Endothelial cell of umbilical vein (primary cell): ENCODE measurements at regions not wholly inside any gene's neighbourhood (a gene's known extent, or its start where the extent isn't known, plus 50 kb on each side); places are given as distances from the start of the nearest gene placed in this dataset.

Experiments used
- BruUV-seq: library from RNA; stranded (reverse); fragments of 400-500 nt; replicated peaks from 2 replicates; lab custom pipeline; 2021; lab: Mats Ljungman, UMichigan
- CTCF ChIA-PET: fragments of 300-600, 350-600 bp; sonication (Branson Sonifier 250); formaldehyde crosslinking; loops from one replicate; lab custom pipeline; 2021; ENCODE audit warnings: antibody characterized with exemption, inconsistent platforms; lab: Charles Lee
- POLR2A ChIA-PET: fragments of 300-600, 350-600 bp; sonication (Branson Sonifier 250); formaldehyde crosslinking; loops from one replicate; lab custom pipeline; 2021; ENCODE audit warnings: antibody characterized with exemption, inconsistent platforms; lab: Charles Lee
- DNase-seq: peaks from one replicate; pipeline ENCODE4 v3.0.0-alpha.2; 2011; ENCODE audit warnings: low read depth, low spot score
- FAIRE-seq: peaks from 2 replicates; lab custom pipeline; 2011; peaks lifted over from hg19 to GRCh38; lab: Jason Lieb, UNC
- H2AFZ ChIP-seq: 2 replicates; pipeline ENCODE4 v1.6.0; 2012; ENCODE audit warnings: low read depth, low read length, control low read depth, inconsistent platforms
- H3K27ac ChIP-seq: 2 replicates; pipeline ENCODE4 v1.5.1; 2011; ENCODE audit warnings: low read depth, mild to moderate bottlenecking, control low read depth, low read length, moderate library complexity; ENCODE audit not compliant: insufficient read depth
- H3K27me3 ChIP-seq, 2 experiments: 2 replicates each; pipeline versions ENCODE4 v1.6.0 to v1.6.1; 2011; ENCODE audit warnings: low read length in 2 of 2, mixed read lengths in 1 of 2; ENCODE audit not compliant: control insufficient read depth in 2 of 2, insufficient read depth in 2 of 2
- H3K36me3 ChIP-seq, 2 experiments: 2 replicates in 1 of 2; 3 replicates in 1 of 2; pipeline ENCODE4 v1.5.1; 2011; ENCODE audit warnings: low read length in 2 of 2, mild to moderate bottlenecking in 1 of 2, moderate library complexity in 1 of 2; ENCODE audit not compliant: control insufficient read depth in 2 of 2, insufficient read depth in 2 of 2; ENCODE audit errors: extremely low read depth in 1 of 2
- H3K4me1 ChIP-seq: 3 replicates; pipeline ENCODE4 v1.5.1; 2011; ENCODE audit warnings: mild to moderate bottlenecking, low read length; ENCODE audit not compliant: control insufficient read depth, insufficient read depth; ENCODE audit errors: extremely low read depth
- H3K4me2 ChIP-seq: 2 replicates; pipeline ENCODE4 v1.6.1; 2011; ENCODE audit warnings: low read length, control low read depth, mixed read lengths; ENCODE audit not compliant: insufficient read depth
- H3K4me3 ChIP-seq, 3 experiments: fragments of 200-600 bp in 1 of 3; sonication (generic), shearing (Covaris generic) in 1 of 3; replicated peaks in 1 of 3; 2 replicates each; pipeline ENCODE4 v1.5.1; 2011 to 2016; ENCODE audit warnings: control low read depth in 3 of 3, low read length in 3 of 3, mild to moderate bottlenecking in 2 of 3, inconsistent platforms in 1 of 3, low read depth in 1 of 3, moderate library complexity in 1 of 3; ENCODE audit not compliant: insufficient read depth in 1 of 3
- H3K79me2 ChIP-seq: 2 replicates; pipeline ENCODE4 v1.6.0; 2012; ENCODE audit warnings: low read length, inconsistent platforms; ENCODE audit not compliant: control insufficient read depth, insufficient read depth
- H3K9ac ChIP-seq: replicated peaks from 2 replicates; pipeline ENCODE3; 2011; ENCODE audit warnings: low read length, control low read depth; ENCODE audit not compliant: insufficient read depth; ENCODE audit errors: extremely low read depth
- H3K9me1 ChIP-seq: replicated peaks from 3 replicates; pipeline ENCODE4 v1.6.0; 2011; ENCODE audit warnings: mild to moderate bottlenecking, low read length; ENCODE audit not compliant: control insufficient read depth, insufficient read depth; ENCODE audit errors: extremely low read depth
- H3K9me3 ChIP-seq: replicated peaks from 2 replicates; pipeline ENCODE4 v1.5.1; 2012; ENCODE audit warnings: low read length, inconsistent platforms; ENCODE audit not compliant: control insufficient read depth, insufficient read depth
- H4K20me1 ChIP-seq: replicated peaks from 2 replicates; pipeline ENCODE3; 2011; ENCODE audit warnings: mild to moderate bottlenecking, low read length; ENCODE audit not compliant: control insufficient read depth, insufficient read depth; ENCODE audit errors: extremely low read depth
- CTCF ChIP-seq, 2 donors: IDR thresholded peaks; 1 replicate in 1 of 2; 2 replicates in 1 of 2; pipeline ENCODE4 v1.5.1; 2011; ENCODE audit warnings: low read length in 2 of 2, mild to moderate bottlenecking in 2 of 2, moderate library complexity in 2 of 2, control low read depth in 1 of 2, inconsistent platforms in 1 of 2, low read depth in 1 of 2; ENCODE audit not compliant: insufficient read depth in 1 of 2; ENCODE audit errors: extremely low read depth in 1 of 2
- EZH2 ChIP-seq: IDR thresholded peaks from 2 replicates; pipeline ENCODE4 v1.6.1; 2012; ENCODE audit warnings: borderline replicate concordance, low read depth, mild to moderate bottlenecking, moderate library complexity, low read length, inconsistent platforms; ENCODE audit not compliant: severe bottlenecking
- FOS ChIP-seq: IDR thresholded peaks from 2 replicates; pipeline ENCODE4 v1.6.1; 2011; ENCODE audit warnings: mild to moderate bottlenecking, low read length, moderate library complexity, borderline replicate concordance; ENCODE audit not compliant: insufficient read depth
- MYC ChIP-seq: IDR thresholded peaks from one replicate; pipeline ENCODE4 v1.6.1; 2011; ENCODE audit warnings: mild to moderate bottlenecking, low read depth, low read length
- POLR2A ChIP-seq: IDR thresholded peaks from 2 replicates; pipeline ENCODE4 v1.6.1; 2012; ENCODE audit warnings: low read depth, mild to moderate bottlenecking, control low read depth, low read length
- POLR2AphosphoS5 ChIP-seq: IDR thresholded peaks from 2 replicates; pipeline ENCODE4 v1.6.1; 2012; ENCODE audit warnings: low read depth, mild to moderate bottlenecking, control low read depth, low read length, moderate library complexity; ENCODE audit not compliant: insufficient read depth
- dilution Hi-C: fragments of 300-500 bp; cut with MboI; formaldehyde crosslinking; loops from one replicate; pipeline ENCODE4 v1.15.0; 2019; ENCODE audit warnings: low sequenced_read_pairs; ENCODE audit not compliant: extremely low pct_ligation_motif_present
- intact Hi-C: fragments of 100-400 bp; cut with micrococcal nuclease; formaldehyde crosslinking; loops from one replicate; pipeline ENCODE4 v1.10.0; 2022
- TF ChIP-seq, protein P1 (sequence below): IDR thresholded peaks from 2 replicates; pipeline ENCODE4 v1.6.1; 2011; ENCODE audit not compliant: insufficient read depth, insufficient read length

GRCh38 chr11:109511598-109511997 is 89.6 kb downstream of the C11orf87 start:
- Histone ChIP-seq H3K4me1 (no peaks in the 10 kb centered on the region), H3K9me3 (no peaks in the 10 kb centered on the region), H3K9me1 (no peaks in the 10 kb centered on the region), H3K4me2 (no peak overlapping the region), H2AFZ (no peak overlapping the region), H4K20me1 (no peaks in the 10 kb centered on the region), H3K36me3 (no peaks in the 10 kb centered on the region), H3K27ac (no peak overlapping the region), H3K4me3 (no peak overlapping the region), H3K27me3 (no peaks in the 10 kb centered on the region), H3K79me2 (no peaks in the 10 kb centered on the region), H3K9ac (no peak overlapping the region)
- ChIA-PET POLR2A (no interaction called here), CTCF (no interaction called here)
- intact Hi-C loops (no loop called here), dilution Hi-C loops (no loop called here)
- FAIRE-seq (no peak), DNase-seq (no peak)
- BruUV-seq: no TSS peak
- TF ChIP-seq EZH2: no peak
- TF ChIP-seq POLR2A: no peak
- TF ChIP-seq, protein P1, sequence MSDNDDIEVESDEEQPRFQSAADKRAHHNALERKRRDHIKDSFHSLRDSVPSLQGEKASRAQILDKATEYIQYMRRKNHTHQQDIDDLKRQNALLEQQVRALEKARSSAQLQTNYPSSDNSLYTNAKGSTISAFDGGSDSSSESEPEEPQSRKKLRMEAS: no peak
- no peak for TF ChIP-seq FOS
- no peak for TF ChIP-seq CTCF (IDR thresholded peaks at IDR 0.05; ENCODE audit: extremely low read depth in 1 of 2, insufficient read depth in 1 of 2, low read depth in 1 of 2, low read length in 2 of 2)
- no peak for TF ChIP-seq MYC
- no peak for TF ChIP-seq POLR2AphosphoS5
